HCT116 (cell line): ENCODE measurements at regions not wholly inside any gene's neighbourhood (a gene's known extent, or its start where the extent isn't known, plus 50 kb on each side); places are given as distances from the start of the nearest gene placed in this dataset.

ENCODE experiments used
- EZH2 ChIP-seq: fragments of 200-600 bp; sonication (generic); IDR thresholded peaks from 2 replicates; pipeline ENCODE4 v1.6.1; 2017; ENCODE audit warnings: antibody characterized with exemption, mixed run types
- EZH2phosphoT487 ChIP-seq: fragments of 200-600 bp; IDR thresholded peaks from 2 replicates; pipeline ENCODE4 v1.6.1; 2018; ENCODE audit warnings: antibody characterized with exemption, borderline replicate concordance
- FOSL1 ChIP-seq: IDR thresholded peaks from 2 replicates; pipeline ENCODE4 v1.6.1; 2012; ENCODE audit warnings: low read depth
- POLR2A ChIP-seq: IDR thresholded peaks from 2 replicates; pipeline ENCODE4 v1.7.0; 2011; ENCODE audit warnings: borderline replicate concordance; ENCODE audit not compliant: insufficient read depth, insufficient read length; ENCODE audit errors: extremely low read depth
- POLR2AphosphoS5 ChIP-seq: IDR thresholded peaks from 2 replicates; pipeline ENCODE4 v1.6.1; 2011; ENCODE audit warnings: mild to moderate bottlenecking, low read depth, low read length, moderate library complexity
- RAD21 ChIP-seq: IDR thresholded peaks from 2 replicates; pipeline ENCODE4 v1.6.1; 2012; ENCODE audit warnings: low read depth, mild to moderate bottlenecking
- SP1 ChIP-seq: IDR thresholded peaks from 2 replicates; pipeline ENCODE4 v1.6.1; 2012; ENCODE audit warnings: low read depth
- TCF7L2 ChIP-seq: IDR thresholded peaks from 2 replicates; pipeline ENCODE4 v1.7.0; 2011; ENCODE audit warnings: borderline replicate concordance, inconsistent platforms; ENCODE audit not compliant: insufficient read depth, insufficient read length; ENCODE audit errors: extremely low read depth
- YY1 ChIP-seq: IDR thresholded peaks from 2 replicates; pipeline ENCODE4 v1.6.1; 2011; ENCODE audit warnings: low read length, low read depth, moderate library complexity, mild to moderate bottlenecking; ENCODE audit not compliant: insufficient replicate concordance; ENCODE audit errors: extremely low read depth
- ZFX ChIP-seq: fragments of 450-650 bp; IDR thresholded peaks from 2 replicates; pipeline ENCODE4 v1.6.1; 2017
- ZNF274 ChIP-seq: fragments of 200-500 bp; sonication (Bioruptor generic); IDR thresholded peaks from 2 replicates; pipeline ENCODE4 v1.6.1; 2014; ENCODE audit warnings: mild to moderate bottlenecking, low read depth, low read length, inconsistent platforms
- TF ChIP-seq, protein P1 (sequence below), 3 experiments: fragments of 200-600 bp in 1 of 3; sonication (generic) in 1 of 3; IDR thresholded peaks in 2 of 3; conservative IDR thresholded peaks in 1 of 3; 2 replicates each; pipeline ENCODE4 v1.5.1; 2012 to 2017; ENCODE audit warnings: low read depth in 2 of 3, low read length in 2 of 3, antibody characterized with exemption in 1 of 3, borderline replicate concordance in 1 of 3, control low read depth in 1 of 3, mild to moderate bottlenecking in 1 of 3, mixed read lengths in 1 of 3, mixed run types in 1 of 3, moderate library complexity in 1 of 3; ENCODE audit not compliant: insufficient read depth in 1 of 3
- TF ChIP-seq, protein P2 (sequence below): IDR thresholded peaks from 2 replicates; pipeline ENCODE4 v1.6.1; 2012
- TF ChIP-seq, protein P3 (sequence below): IDR thresholded peaks from 2 replicates; pipeline ENCODE4 v1.6.1; 2012

DNA sequence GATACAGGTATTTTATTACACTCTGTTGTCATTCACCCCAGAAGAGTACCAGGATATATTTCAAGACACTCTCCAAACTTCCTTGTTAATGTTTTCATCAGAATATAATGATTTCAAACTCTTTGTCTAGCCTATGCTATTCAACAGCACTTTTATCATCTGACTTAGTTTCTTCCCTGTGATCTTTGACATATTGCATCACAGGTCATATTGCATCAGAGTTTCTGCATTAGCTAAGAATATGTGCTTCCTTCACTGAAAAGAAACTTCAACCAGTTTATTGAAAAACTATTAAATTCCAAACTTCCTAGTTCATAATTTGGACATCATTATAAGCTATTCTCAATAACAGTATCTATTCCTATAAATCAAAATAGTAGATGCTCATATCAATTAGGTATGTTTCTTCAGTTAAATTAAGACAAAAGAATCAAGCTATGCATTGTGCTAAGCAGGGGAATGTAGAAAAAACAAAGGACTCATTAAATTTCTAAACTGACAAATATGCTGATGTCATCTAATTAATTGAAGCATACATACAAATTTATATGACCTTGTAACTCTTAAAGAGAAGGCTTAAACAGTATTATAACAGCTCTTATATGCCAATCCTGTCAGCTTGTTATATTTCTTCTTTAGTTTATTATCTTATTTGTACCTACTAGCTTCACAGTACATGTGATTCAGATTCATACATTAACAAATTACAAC is 361.8 kb upstream of the LUZP2 start:
- TF ChIP-seq, protein P1, sequence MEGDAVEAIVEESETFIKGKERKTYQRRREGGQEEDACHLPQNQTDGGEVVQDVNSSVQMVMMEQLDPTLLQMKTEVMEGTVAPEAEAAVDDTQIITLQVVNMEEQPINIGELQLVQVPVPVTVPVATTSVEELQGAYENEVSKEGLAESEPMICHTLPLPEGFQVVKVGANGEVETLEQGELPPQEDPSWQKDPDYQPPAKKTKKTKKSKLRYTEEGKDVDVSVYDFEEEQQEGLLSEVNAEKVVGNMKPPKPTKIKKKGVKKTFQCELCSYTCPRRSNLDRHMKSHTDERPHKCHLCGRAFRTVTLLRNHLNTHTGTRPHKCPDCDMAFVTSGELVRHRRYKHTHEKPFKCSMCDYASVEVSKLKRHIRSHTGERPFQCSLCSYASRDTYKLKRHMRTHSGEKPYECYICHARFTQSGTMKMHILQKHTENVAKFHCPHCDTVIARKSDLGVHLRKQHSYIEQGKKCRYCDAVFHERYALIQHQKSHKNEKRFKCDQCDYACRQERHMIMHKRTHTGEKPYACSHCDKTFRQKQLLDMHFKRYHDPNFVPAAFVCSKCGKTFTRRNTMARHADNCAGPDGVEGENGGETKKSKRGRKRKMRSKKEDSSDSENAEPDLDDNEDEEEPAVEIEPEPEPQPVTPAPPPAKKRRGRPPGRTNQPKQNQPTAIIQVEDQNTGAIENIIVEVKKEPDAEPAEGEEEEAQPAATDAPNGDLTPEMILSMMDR (IDR thresholded peaks at IDR 0.05 in 2 of 3, conservative IDR thresholded peaks at IDR 0.05 in 1 of 3; ENCODE audit: borderline replicate concordance in 1 of 3, insufficient read depth in 1 of 3, low read depth in 2 of 3, low read length in 2 of 3) = no peak
- no peak for TF ChIP-seq YY1
- TF ChIP-seq EZH2phosphoT487 = no peak
- TF ChIP-seq, protein P2, sequence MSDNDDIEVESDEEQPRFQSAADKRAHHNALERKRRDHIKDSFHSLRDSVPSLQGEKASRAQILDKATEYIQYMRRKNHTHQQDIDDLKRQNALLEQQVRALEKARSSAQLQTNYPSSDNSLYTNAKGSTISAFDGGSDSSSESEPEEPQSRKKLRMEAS = no peak
- no peak for TF ChIP-seq FOSL1
- TF ChIP-seq SP1 = no peak
- no peak for TF ChIP-seq POLR2A
- no peak for TF ChIP-seq RAD21
- no peak for TF ChIP-seq TCF7L2
- no peak for TF ChIP-seq EZH2
- no peak for TF ChIP-seq POLR2AphosphoS5
- no peak for TF ChIP-seq ZNF274
- no peak for TF ChIP-seq ZFX
- TF ChIP-seq, protein P3, sequence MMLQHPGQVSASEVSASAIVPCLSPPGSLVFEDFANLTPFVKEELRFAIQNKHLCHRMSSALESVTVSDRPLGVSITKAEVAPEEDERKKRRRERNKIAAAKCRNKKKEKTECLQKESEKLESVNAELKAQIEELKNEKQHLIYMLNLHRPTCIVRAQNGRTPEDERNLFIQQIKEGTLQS = no peak
